Neural progenitor cell (in vitro differentiated cells): ENCODE measurements at regions not wholly inside any gene's neighbourhood (a gene's known extent, or its start where the extent isn't known, plus 50 kb on each side); places are given as distances from the start of the nearest gene placed in this dataset.

Experiments used
- CTCF ChIP-seq: fragments of 200-600 bp; sonication (generic); IDR thresholded peaks from 2 replicates; pipeline ENCODE4 v1.5.1; 2017; ENCODE audit warnings: antibody characterized with exemption, mild to moderate bottlenecking
- EZH2 ChIP-seq: fragments of 200-600 bp; sonication (generic); IDR thresholded peaks from 2 replicates; pipeline ENCODE4 v1.6.1; 2017; ENCODE audit warnings: antibody characterized with exemption, mild to moderate bottlenecking, moderate library complexity
- EZH2phosphoT487 ChIP-seq: fragments of 200-600 bp; sonication (generic); IDR thresholded peaks from 2 replicates; pipeline ENCODE4 v1.6.1; 2017; ENCODE audit warnings: antibody characterized with exemption

- no peak for TF ChIP-seq CTCF
- no peak for TF ChIP-seq EZH2
- no peak for TF ChIP-seq EZH2phosphoT487
Measured at GRCh38 chr6:4606821-4607704, 169.1 kb upstream of the CDYL start.
